Common myeloid progenitor, CD34-positive (primary cell): ENCODE measurements at regions not wholly inside any gene's neighbourhood (a gene's known extent, or its start where the extent isn't known, plus 50 kb on each side); places are given as distances from the start of the nearest gene placed in this dataset.
"Not testable (repeated sequence)": the region's sequence is repeated elsewhere in the genome, so short reads cannot be mapped to it uniquely, and the experiment has no call there.

ENCODE experiments used
- CTCF ChIA-PET: fragments of 350-600 bp; sonication (Branson Sonifier 250); formaldehyde crosslinking; loops from one replicate; lab custom pipeline; 2021; ENCODE audit warnings: antibody characterized with exemption; lab: Charles Lee
- POLR2A ChIA-PET: fragments of 350-600 bp; sonication (Branson Sonifier 250); formaldehyde crosslinking; loops from one replicate; lab custom pipeline; 2021; ENCODE audit warnings: antibody characterized with exemption; lab: Charles Lee
- DNase-seq, 3 donors: peaks; one replicate each; pipeline versions ENCODE4 v3.0.0 to v3.0.0-alpha.2; 2013
- H3K27ac ChIP-seq, 2 experiments: 1 replicate in 1 of 2; 2 replicates in 1 of 2; pipeline ENCODE4 v1.7.0; 2013; ENCODE audit warnings: inconsistent platforms in 2 of 2, low read length in 2 of 2, mild to moderate bottlenecking in 2 of 2, low read depth in 1 of 2, moderate library complexity in 1 of 2; ENCODE audit not compliant: severe bottlenecking in 2 of 2, insufficient read depth in 1 of 2, poor library complexity in 1 of 2
- H3K27me3 ChIP-seq, 5 experiments: replicated peaks in 2 of 5; 1 replicate in 3 of 5; 2 replicates in 2 of 5; pipeline versions ENCODE4 v1.6.1 to v1.7.0; 2013; ENCODE audit warnings: low read length in 4 of 5, mild to moderate bottlenecking in 2 of 5, moderate library complexity in 2 of 5, inconsistent platforms in 1 of 5; ENCODE audit not compliant: insufficient read depth in 5 of 5, control insufficient read depth in 4 of 5
- H3K36me3 ChIP-seq, 4 experiments: 1 replicate in 2 of 4; 2 replicates in 2 of 4; pipeline versions ENCODE4 v1.6.1 to v1.7.0; 2013; ENCODE audit warnings: low read length in 3 of 4, control low read depth in 1 of 4, mild to moderate bottlenecking in 1 of 4; ENCODE audit not compliant: control insufficient read depth in 4 of 4, insufficient read depth in 4 of 4
- H3K4me1 ChIP-seq, 4 experiments: 1 replicate in 3 of 4; 2 replicates in 1 of 4; pipeline versions ENCODE4 v1.6.1 to v1.7.1; 2013; ENCODE audit warnings: low read length in 3 of 4, mild to moderate bottlenecking in 3 of 4, control low read depth in 1 of 4, inconsistent platforms in 1 of 4, moderate library complexity in 1 of 4; ENCODE audit not compliant: control insufficient read depth in 4 of 4, insufficient read depth in 4 of 4; ENCODE audit errors: control extremely low read depth in 1 of 4
- H3K4me3 ChIP-seq, 7 experiments: 1 replicate in 4 of 7; 2 replicates in 3 of 7; pipeline versions ENCODE4 v1.5.1 to v1.7.0; 2013; ENCODE audit warnings: mild to moderate bottlenecking in 7 of 7, low read length in 6 of 7, moderate library complexity in 6 of 7, inconsistent platforms in 2 of 7, low read depth in 2 of 7, control low read depth in 1 of 7; ENCODE audit not compliant: insufficient read depth in 4 of 7, control insufficient read depth in 1 of 7; ENCODE audit errors: extremely low read depth in 1 of 7
- H3K9me3 ChIP-seq, 5 experiments: 1 replicate in 4 of 5; 2 replicates in 1 of 5; pipeline versions ENCODE4 v1.6.1 to v1.7.1; 2013; ENCODE audit warnings: low read length in 4 of 5, mild to moderate bottlenecking in 2 of 5, inconsistent platforms in 1 of 5, low read depth in 1 of 5, moderate library complexity in 1 of 5; ENCODE audit not compliant: control insufficient read depth in 4 of 5, insufficient read depth in 2 of 5; ENCODE audit errors: control extremely low read depth in 1 of 5
- WGBS: methylation state at CpG from one replicate; pipeline ENCODE4 v1.1.5; 2013; ENCODE audit not compliant: insufficient coverage; 5-methylcytosine and 5-hydroxymethylcytosine counted together

- Histone ChIP-seq H3K27me3 (no peaks in the 10 kb centered on the region), H3K36me3 (no peaks in the 10 kb centered on the region), H3K4me1 (no peaks in the 10 kb centered on the region), H3K4me3 (no peak overlapping the region), H3K27ac (no peak overlapping the region), H3K9me3 (no peaks in the 10 kb centered on the region)
- DNase-seq = no peak
- WGBS = no CpG with 5 or more reads among the region's 2 CpGs
- POLR2A ChIA-PET = no interaction called here
- CTCF ChIA-PET = interaction anchor here (1.2 kb wide), 1 partner anchor 12 kb away, joined by 3 read pairs; no protein-coding TSS in a partner anchor
Observed at GRCh38 chr14:28966416-28967233, 200.0 kb downstream of the FOXG1 start.

GRCh38 chr14:28975084-28975483, 208.5 kb downstream of the FOXG1 start:
- no peaks in the 10 kb centered on the region for H3K27me3 ChIP-seq

GRCh38 chr14:28982228-28982627, 215.6 kb downstream of the FOXG1 start:
- H3K4me3 ChIP-seq = no peak overlapping the region
- H3K9me3 ChIP-seq = peaks cover 0 to 1% (median 0%) of the 10 kb centered on the region in 5 experiments
- POLR2A ChIA-PET = no interaction called here
- H3K27ac ChIP-seq = no peak overlapping the region
- 100% methylated on average over 1 of the region's 2 CpGs for WGBS
- CTCF ChIA-PET = no interaction called here
- no peak for DNase-seq
- H3K4me1 ChIP-seq = no peaks in the 10 kb centered on the region
- H3K36me3 ChIP-seq = no peaks in the 10 kb centered on the region
- no peaks in the 10 kb centered on the region for H3K27me3 ChIP-seq

More at GRCh38 chr14:28975084-28975483, 208.5 kb downstream of the FOXG1 start:
- no peaks in the 10 kb centered on the region for H3K9me3 ChIP-seq
- H3K4me1 ChIP-seq = no peaks in the 10 kb centered on the region
- ChIA-PET POLR2A (no interaction called here), CTCF (no interaction called here)
- no peak overlapping the region for H3K4me3 ChIP-seq
- no peak overlapping the region for H3K27ac ChIP-seq
- WGBS = 29% methylated on average over 1 of the region's 1 CpG
- H3K36me3 ChIP-seq = no peaks in the 10 kb centered on the region
- DNase-seq = no peak

- Histone ChIP-seq H3K4me1 (no peaks in the 10 kb centered on the region), H3K27me3 (no peaks in the 10 kb centered on the region), H3K36me3 (no peaks in the 10 kb centered on the region), H3K9me3 (peaks cover 0 to 1% (median 0%) of the 10 kb centered on the region in 5 experiments), H3K27ac (no peak overlapping the region), H3K4me3 (no peak overlapping the region)
- no peak for DNase-seq
- POLR2A ChIA-PET = no interaction called here
- CTCF ChIA-PET = no interaction called here
- WGBS = no CpG with 5 or more reads among the region's 4 CpGs
Observed at GRCh38 chr14:28983279-28983678, 216.7 kb downstream of the FOXG1 start.

GRCh38 chr14:28987516-28987915, 220.9 kb downstream of the FOXG1 start:
- Histone ChIP-seq H3K4me1 (no peaks in the 10 kb centered on the region), H3K27me3 (no peaks in the 10 kb centered on the region), H3K27ac (no peak overlapping the region), H3K36me3 (no peaks in the 10 kb centered on the region), H3K4me3 (no peak overlapping the region), H3K9me3 (no peaks in the 10 kb centered on the region)
- DNase-seq = no peak
- CTCF ChIA-PET = no interaction called here
- POLR2A ChIA-PET = no interaction called here

GRCh38 chr14:28997196-28997595, 230.6 kb downstream of the FOXG1 start:
- H3K36me3 ChIP-seq, H3K27ac ChIP-seq, DNase-seq, H3K4me3 ChIP-seq, POLR2A ChIA-PET, H3K27me3 ChIP-seq, CTCF ChIA-PET, H3K9me3 ChIP-seq, H3K4me1 ChIP-seq: not testable (repeated sequence)
- WGBS = 88% methylated on average over 3 of the region's 4 CpGs

- POLR2A ChIA-PET = no interaction called here
- H3K4me3 ChIP-seq = no peak overlapping the region
- CTCF ChIA-PET = no interaction called here
- no peak overlapping the region for H3K27ac ChIP-seq
- H3K27me3 ChIP-seq = no peaks in the 10 kb centered on the region
- no peaks in the 10 kb centered on the region for H3K4me1 ChIP-seq
- DNase-seq = no peak
- no peaks in the 10 kb centered on the region for H3K9me3 ChIP-seq
- H3K36me3 ChIP-seq = no peaks in the 10 kb centered on the region
- WGBS = no CpG with 5 or more reads among the region's 1 CpG
Observed at GRCh38 chr14:28999656-29000055, 233.1 kb downstream of the FOXG1 start.
